ENCODE measurements at regions not wholly inside any gene's neighbourhood (a gene's known extent, or its start where the extent isn't known, plus 50 kb on each side); places are given as distances from the start of the nearest gene placed in this dataset.

DNA sequence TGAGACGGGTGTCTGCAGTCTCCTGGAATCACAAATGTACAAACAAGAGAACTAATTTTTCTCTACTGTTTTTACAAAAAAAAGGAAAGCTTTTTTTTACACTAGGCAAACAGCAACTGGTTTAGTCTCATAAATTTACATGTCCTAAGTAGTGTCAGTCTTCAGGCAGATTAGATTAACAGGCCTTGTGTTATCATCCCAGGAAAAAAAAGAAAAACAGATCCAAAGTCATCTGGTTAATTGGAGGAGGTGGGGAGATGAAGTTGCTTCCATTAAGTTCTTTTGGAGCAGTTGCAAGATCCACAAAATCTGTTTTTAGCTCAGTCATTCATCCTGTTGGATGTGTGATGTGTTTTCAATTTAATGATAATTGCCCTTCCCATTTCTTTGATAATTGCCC, 363.5 kb upstream of the ADGRL2 start (continued):
- TF ChIP-seq, protein P1, sequence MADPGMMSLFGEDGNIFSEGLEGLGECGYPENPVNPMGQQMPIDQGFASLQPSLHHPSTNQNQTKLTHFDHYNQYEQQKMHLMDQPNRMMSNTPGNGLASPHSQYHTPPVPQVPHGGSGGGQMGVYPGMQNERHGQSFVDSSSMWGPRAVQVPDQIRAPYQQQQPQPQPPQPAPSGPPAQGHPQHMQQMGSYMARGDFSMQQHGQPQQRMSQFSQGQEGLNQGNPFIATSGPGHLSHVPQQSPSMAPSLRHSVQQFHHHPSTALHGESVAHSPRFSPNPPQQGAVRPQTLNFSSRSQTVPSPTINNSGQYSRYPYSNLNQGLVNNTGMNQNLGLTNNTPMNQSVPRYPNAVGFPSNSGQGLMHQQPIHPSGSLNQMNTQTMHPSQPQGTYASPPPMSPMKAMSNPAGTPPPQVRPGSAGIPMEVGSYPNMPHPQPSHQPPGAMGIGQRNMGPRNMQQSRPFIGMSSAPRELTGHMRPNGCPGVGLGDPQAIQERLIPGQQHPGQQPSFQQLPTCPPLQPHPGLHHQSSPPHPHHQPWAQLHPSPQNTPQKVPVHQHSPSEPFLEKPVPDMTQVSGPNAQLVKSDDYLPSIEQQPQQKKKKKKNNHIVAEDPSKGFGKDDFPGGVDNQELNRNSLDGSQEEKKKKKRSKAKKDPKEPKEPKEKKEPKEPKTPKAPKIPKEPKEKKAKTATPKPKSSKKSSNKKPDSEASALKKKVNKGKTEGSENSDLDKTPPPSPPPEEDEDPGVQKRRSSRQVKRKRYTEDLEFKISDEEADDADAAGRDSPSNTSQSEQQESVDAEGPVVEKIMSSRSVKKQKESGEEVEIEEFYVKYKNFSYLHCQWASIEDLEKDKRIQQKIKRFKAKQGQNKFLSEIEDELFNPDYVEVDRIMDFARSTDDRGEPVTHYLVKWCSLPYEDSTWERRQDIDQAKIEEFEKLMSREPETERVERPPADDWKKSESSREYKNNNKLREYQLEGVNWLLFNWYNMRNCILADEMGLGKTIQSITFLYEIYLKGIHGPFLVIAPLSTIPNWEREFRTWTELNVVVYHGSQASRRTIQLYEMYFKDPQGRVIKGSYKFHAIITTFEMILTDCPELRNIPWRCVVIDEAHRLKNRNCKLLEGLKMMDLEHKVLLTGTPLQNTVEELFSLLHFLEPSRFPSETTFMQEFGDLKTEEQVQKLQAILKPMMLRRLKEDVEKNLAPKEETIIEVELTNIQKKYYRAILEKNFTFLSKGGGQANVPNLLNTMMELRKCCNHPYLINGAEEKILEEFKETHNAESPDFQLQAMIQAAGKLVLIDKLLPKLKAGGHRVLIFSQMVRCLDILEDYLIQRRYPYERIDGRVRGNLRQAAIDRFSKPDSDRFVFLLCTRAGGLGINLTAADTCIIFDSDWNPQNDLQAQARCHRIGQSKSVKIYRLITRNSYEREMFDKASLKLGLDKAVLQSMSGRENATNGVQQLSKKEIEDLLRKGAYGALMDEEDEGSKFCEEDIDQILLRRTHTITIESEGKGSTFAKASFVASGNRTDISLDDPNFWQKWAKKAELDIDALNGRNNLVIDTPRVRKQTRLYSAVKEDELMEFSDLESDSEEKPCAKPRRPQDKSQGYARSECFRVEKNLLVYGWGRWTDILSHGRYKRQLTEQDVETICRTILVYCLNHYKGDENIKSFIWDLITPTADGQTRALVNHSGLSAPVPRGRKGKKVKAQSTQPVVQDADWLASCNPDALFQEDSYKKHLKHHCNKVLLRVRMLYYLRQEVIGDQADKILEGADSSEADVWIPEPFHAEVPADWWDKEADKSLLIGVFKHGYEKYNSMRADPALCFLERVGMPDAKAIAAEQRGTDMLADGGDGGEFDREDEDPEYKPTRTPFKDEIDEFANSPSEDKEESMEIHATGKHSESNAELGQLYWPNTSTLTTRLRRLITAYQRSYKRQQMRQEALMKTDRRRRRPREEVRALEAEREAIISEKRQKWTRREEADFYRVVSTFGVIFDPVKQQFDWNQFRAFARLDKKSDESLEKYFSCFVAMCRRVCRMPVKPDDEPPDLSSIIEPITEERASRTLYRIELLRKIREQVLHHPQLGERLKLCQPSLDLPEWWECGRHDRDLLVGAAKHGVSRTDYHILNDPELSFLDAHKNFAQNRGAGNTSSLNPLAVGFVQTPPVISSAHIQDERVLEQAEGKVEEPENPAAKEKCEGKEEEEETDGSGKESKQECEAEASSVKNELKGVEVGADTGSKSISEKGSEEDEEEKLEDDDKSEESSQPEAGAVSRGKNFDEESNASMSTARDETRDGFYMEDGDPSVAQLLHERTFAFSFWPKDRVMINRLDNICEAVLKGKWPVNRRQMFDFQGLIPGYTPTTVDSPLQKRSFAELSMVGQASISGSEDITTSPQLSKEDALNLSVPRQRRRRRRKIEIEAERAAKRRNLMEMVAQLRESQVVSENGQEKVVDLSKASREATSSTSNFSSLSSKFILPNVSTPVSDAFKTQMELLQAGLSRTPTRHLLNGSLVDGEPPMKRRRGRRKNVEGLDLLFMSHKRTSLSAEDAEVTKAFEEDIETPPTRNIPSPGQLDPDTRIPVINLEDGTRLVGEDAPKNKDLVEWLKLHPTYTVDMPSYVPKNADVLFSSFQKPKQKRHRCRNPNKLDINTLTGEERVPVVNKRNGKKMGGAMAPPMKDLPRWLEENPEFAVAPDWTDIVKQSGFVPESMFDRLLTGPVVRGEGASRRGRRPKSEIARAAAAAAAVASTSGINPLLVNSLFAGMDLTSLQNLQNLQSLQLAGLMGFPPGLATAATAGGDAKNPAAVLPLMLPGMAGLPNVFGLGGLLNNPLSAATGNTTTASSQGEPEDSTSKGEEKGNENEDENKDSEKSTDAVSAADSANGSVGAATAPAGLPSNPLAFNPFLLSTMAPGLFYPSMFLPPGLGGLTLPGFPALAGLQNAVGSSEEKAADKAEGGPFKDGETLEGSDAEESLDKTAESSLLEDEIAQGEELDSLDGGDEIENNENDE (IDR thresholded peaks at IDR 0.05; ENCODE audit: insufficient replicate concordance, low read length), result no peak
- TF ChIP-seq SIX5 (IDR thresholded peaks at IDR 0.05; ENCODE audit: low read depth, low read length), result no peak
- no peak for TF ChIP-seq KDM5A (IDR thresholded peaks at IDR 0.05; ENCODE audit: low read length)
- no peak for TF ChIP-seq CBX8 (IDR thresholded peaks at IDR 0.05; ENCODE audit: borderline replicate concordance, low read depth, low read length)
- TF ChIP-seq RNF2 (IDR thresholded peaks at IDR 0.05; ENCODE audit: borderline replicate concordance, low read depth, low read length, missing control alignments, poor library complexity, severe bottlenecking), result no peak
- TF ChIP-seq JUND (IDR thresholded peaks at IDR 0.05; ENCODE audit: low read length), result no peak
- no peak for TF ChIP-seq SIN3A (conservative IDR thresholded peaks at IDR 0.05 in 1 of 2, IDR thresholded peaks at IDR 0.05 in 1 of 2; ENCODE audit: low read depth in 1 of 2, low read length in 2 of 2)
- TF ChIP-seq FOSL1 (IDR thresholded peaks at IDR 0.05; ENCODE audit: insufficient read depth, low read depth, low read length), result no peak

Measured in H1 (cell line).